Renal cortex interstitium (tissue), 11 donors: ENCODE measurements at regions not wholly inside any gene's neighbourhood (a gene's known extent, or its start where the extent isn't known, plus 50 kb on each side); places are given as distances from the start of the nearest gene placed in this dataset.

Experiments used
- DNase-seq, 11 donors: peaks; one replicate each; pipeline ENCODE4 v3.0.0-alpha.2; 2013; ENCODE audit warnings: low read depth in 9 of 11, low spot score in 4 of 11; ENCODE audit errors: extremely low read depth in 1 of 11

- no peak for DNase-seq
Observed at GRCh38 chr2:773256-774160, 96.3 kb upstream of the TMEM18 start.

- no peak for DNase-seq
Observed at GRCh38 chr2:771538-771937, 94.3 kb upstream of the TMEM18 start.

GRCh38 chr2:770776-771175, 93.6 kb upstream of the TMEM18 start:
- no peak for DNase-seq

GRCh38 chr2:769771-770170, 92.6 kb upstream of the TMEM18 start:
- DNase-seq, result no peak

GRCh38 chr2:768451-768850, 91.2 kb upstream of the TMEM18 start:
- no peak for DNase-seq

GRCh38 chr2:767944-768343, 90.7 kb upstream of the TMEM18 start:
- no peak for DNase-seq

- no peak for DNase-seq
Observed at GRCh38 chr2:767440-767839, 90.2 kb upstream of the TMEM18 start.

GRCh38 chr2:766255-766654, 89.0 kb upstream of the TMEM18 start:
- no peak for DNase-seq

- no peak for DNase-seq
Observed at GRCh38 chr2:765369-765768, 88.2 kb upstream of the TMEM18 start.

GRCh38 chr2:763766-764525, 86.7 kb upstream of the TMEM18 start:
- DNase-seq, result no peak

GRCh38 chr2:762646-763045, 85.4 kb upstream of the TMEM18 start:
- DNase-seq, result no peak

- DNase-seq, result no peak
Observed at GRCh38 chr2:761384-761783, 84.2 kb upstream of the TMEM18 start.

GRCh38 chr2:760001-760400, 82.8 kb upstream of the TMEM18 start:
- no peak for DNase-seq

- DNase-seq, result no peak
Observed at GRCh38 chr2:758073-758820, 81.0 kb upstream of the TMEM18 start.

- DNase-seq, result no peak
Observed at GRCh38 chr2:753123-753522, 75.9 kb upstream of the TMEM18 start.

- no peak for DNase-seq
Observed at GRCh38 chr2:751474-751873, 74.3 kb upstream of the TMEM18 start.

GRCh38 chr2:750628-751027, 73.4 kb upstream of the TMEM18 start:
- DNase-seq, result no peak

GRCh38 chr2:747762-748351, 70.7 kb upstream of the TMEM18 start:
- DNase-seq, result no peak

GRCh38 chr2:746697-747096, 69.5 kb upstream of the TMEM18 start:
- no peak for DNase-seq
